ENCODE measurements at regions not wholly inside any gene's neighbourhood (a gene's known extent, or its start where the extent isn't known, plus 50 kb on each side); places are given as distances from the start of the nearest gene placed in this dataset.
"Not testable (repeated sequence)": the region's sequence is repeated elsewhere in the genome, so short reads cannot be mapped to it uniquely, and the experiment has no call there.

DNA sequence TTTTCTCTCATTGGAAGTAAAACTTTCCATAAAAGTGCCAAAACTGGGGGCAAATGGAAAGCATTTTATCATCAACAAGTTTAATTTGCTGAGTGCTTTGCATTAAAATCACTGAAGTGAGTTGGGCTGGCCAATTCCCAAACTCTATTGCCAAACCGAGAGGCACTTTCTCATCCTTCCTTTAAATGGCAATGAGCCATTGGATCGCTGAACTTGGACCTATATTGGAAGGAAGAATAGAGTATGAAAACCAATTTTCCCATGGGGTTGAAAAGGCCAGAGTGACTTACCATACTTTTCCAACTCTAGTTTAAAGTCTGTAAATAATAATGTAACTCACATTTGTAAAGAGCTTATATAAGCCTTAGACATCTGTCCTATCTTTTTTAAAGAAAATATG, 189.1 kb upstream of the C1orf87 start:
- Histone ChIP-seq H3K4me1 (no peaks in the 10 kb centered on the region), H3K27me3 (no peaks in the 10 kb centered on the region), H3K36me3 (no peaks in the 10 kb centered on the region), H3K4me3 (ENCODE audit: low read depth, low read length) (no peak overlapping the region), H3K9me3 (no peaks in the 10 kb centered on the region)
- DNase-seq, result no peak
- TF ChIP-seq, protein P1, sequence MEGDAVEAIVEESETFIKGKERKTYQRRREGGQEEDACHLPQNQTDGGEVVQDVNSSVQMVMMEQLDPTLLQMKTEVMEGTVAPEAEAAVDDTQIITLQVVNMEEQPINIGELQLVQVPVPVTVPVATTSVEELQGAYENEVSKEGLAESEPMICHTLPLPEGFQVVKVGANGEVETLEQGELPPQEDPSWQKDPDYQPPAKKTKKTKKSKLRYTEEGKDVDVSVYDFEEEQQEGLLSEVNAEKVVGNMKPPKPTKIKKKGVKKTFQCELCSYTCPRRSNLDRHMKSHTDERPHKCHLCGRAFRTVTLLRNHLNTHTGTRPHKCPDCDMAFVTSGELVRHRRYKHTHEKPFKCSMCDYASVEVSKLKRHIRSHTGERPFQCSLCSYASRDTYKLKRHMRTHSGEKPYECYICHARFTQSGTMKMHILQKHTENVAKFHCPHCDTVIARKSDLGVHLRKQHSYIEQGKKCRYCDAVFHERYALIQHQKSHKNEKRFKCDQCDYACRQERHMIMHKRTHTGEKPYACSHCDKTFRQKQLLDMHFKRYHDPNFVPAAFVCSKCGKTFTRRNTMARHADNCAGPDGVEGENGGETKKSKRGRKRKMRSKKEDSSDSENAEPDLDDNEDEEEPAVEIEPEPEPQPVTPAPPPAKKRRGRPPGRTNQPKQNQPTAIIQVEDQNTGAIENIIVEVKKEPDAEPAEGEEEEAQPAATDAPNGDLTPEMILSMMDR (IDR thresholded peaks at IDR 0.05; ENCODE audit: low read depth, low read length), result no peak

DNA sequence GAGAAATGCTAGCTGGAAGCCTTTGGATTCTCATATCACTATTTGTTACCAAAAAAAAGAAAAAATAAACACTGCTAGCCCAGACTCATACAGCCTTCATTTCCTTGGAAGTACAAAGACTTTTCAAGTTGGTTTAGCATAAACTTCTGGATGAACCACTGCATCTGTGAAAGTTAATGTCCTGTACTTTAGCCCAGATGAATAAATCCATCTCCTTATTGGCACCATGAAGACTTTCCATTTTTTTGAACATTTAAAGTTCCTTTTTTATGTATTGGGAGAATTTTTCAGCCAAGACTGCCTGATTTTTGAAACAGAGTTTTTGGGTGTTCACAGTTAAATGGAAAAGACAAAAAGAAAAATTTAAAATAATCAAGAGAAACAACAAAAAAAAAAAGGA, 184.0 kb upstream of the C1orf87 start:
- no peak for DNase-seq
- H3K9me3 ChIP-seq, result no peaks in the 10 kb centered on the region
- TF ChIP-seq, protein P1 (IDR thresholded peaks at IDR 0.05; ENCODE audit: low read depth, low read length), result no peak
- no peaks in the 10 kb centered on the region for H3K4me1 ChIP-seq
- H3K36me3 ChIP-seq, result no peaks in the 10 kb centered on the region
- no peak overlapping the region for H3K4me3 ChIP-seq (ENCODE audit: low read depth, low read length)
- H3K27me3 ChIP-seq, result no peaks in the 10 kb centered on the region

DNA sequence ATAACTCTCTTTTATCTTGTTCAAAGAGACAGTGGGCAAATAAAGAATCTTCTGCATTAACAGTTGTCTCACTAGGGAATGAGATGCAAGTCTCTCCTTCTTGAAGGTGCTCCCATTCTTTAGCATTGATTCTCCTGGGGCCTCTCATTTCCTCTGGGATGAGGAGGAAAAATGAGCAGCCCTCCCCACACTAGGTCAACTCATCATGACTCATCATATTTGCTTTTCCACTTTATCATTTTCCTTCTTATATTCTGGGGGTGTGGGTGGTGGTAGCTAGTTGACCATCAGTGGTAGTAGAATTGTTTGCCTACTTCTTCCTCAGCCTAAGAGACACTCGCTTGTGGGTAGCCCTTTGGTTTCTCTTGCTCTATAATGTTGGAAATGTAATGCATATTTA, 182.0 kb upstream of the C1orf87 start:
- Histone ChIP-seq H3K4me1 (no peaks in the 10 kb centered on the region), H3K36me3 (no peaks in the 10 kb centered on the region), H3K27me3 (no peaks in the 10 kb centered on the region), H3K4me3 (ENCODE audit: low read depth, low read length) (no peak overlapping the region), H3K9me3 (no peaks in the 10 kb centered on the region)
- DNase-seq, result no peak
- TF ChIP-seq, protein P1 (IDR thresholded peaks at IDR 0.05; ENCODE audit: low read depth, low read length), result no peak

DNA sequence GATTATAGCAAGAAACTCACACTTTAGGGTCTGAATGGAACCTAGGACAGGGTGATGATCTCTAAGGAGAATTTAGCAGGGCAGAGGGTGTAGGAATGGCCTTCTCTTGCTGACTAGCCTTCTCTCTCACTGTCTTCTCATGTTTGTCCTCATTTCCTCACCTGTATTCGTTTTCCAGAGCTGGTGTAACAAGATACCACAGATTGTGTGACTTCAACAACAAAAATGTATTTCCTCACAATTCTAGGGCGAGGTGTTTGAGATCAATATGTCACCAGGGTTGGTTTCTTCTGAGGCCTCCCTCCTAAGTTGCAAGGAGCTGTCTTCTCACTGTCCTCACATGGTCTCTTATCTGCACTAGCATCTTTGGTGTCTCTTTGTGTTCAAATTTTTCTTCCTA, 177.9 kb upstream of the C1orf87 start:
- Histone ChIP-seq H3K4me1 (no peaks in the 10 kb centered on the region), H3K4me3 (ENCODE audit: low read depth, low read length) (no peak overlapping the region), H3K9me3 (no peaks in the 10 kb centered on the region), H3K27me3 (no peaks in the 10 kb centered on the region), H3K36me3 (no peaks in the 10 kb centered on the region)
- TF ChIP-seq, protein P1 (IDR thresholded peaks at IDR 0.05; ENCODE audit: low read depth, low read length), result no peak
- no peak for DNase-seq

DNA sequence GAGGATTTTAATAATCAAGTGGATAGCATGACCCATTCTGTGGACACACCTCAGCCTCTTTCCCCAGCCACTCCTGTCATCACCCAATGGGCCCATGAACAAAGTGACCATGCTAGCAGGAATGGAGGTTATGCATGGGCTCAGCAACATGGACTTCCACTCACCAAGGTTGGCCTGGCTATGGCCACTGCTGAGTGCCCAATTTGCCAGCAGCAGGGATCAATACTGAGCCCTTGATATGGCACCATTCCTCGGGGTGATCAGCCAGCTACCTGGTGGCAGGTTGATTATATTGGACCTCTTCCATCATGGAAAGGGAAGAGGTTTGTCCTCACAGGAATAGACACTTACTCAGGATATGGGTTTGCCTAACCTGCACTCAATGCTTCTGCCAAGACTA, 173.9 kb upstream of the C1orf87 start:
- not testable (repeated sequence) for H3K27me3 ChIP-seq; H3K4me1 ChIP-seq; H3K4me3 ChIP-seq (ENCODE audit: low read depth, low read length); H3K9me3 ChIP-seq; DNase-seq; H3K36me3 ChIP-seq

DNA sequence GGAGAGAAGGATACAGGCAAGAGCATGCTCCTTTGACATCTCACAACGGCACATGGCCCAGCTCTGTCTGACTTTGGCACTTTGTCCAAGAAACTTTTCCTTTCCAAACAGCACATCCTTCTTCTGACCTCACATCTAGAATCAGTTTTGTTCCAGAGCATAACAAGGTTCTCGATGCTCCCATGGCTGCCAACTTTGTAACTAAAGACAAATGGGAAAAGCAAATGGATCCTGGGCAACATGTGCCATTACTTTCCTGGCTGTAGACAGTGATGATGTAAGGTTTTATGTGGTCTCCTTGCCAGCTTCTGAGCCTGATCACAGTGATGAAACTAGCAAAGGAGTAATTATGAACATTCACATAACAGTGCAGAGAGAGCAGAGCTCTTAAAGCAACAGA, 171.8 kb upstream of the C1orf87 start:
- Histone ChIP-seq H3K4me1 (no peaks in the 10 kb centered on the region), H3K27me3 (no peaks in the 10 kb centered on the region), H3K36me3 (no peaks in the 10 kb centered on the region), H3K9me3 (no peaks in the 10 kb centered on the region), H3K4me3 (ENCODE audit: low read depth, low read length) (no peak overlapping the region)
- TF ChIP-seq, protein P1 (IDR thresholded peaks at IDR 0.05; ENCODE audit: low read depth, low read length), result no peak
- no peak for DNase-seq

DNA sequence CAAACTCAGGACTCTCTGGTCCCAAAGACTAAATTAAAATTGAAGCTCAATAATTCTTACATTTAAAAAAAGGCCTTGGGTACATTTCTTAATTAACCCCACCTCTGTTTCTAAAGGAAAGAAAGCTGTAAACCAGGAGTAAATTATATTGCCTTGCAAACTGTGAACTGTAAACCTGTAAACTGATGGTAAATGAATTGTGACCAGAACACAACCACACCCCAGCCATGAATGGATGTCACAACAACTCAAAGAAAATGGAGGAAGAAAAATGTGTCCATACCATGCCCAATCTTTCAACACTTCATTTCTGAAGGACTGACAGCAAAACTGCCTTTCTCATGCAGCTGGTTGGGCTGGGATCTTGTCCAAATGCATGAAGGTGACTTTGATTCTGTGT, 171.3 kb upstream of the C1orf87 start:
- no peaks in the 10 kb centered on the region for H3K4me1 ChIP-seq
- TF ChIP-seq, protein P1 (IDR thresholded peaks at IDR 0.05; ENCODE audit: low read depth, low read length), result no peak
- H3K27me3 ChIP-seq, result no peaks in the 10 kb centered on the region
- no peaks in the 10 kb centered on the region for H3K9me3 ChIP-seq
- DNase-seq, result no peak
- no peak overlapping the region for H3K4me3 ChIP-seq (ENCODE audit: low read depth, low read length)
- H3K36me3 ChIP-seq, result no peaks in the 10 kb centered on the region
